DND-41 (cell line): ENCODE measurements at regions not wholly inside any gene's neighbourhood (a gene's known extent, or its start where the extent isn't known, plus 50 kb on each side); places are given as distances from the start of the nearest gene placed in this dataset.

Experiments
- EZH2 ChIP-seq: IDR thresholded peaks from 3 replicates; pipeline ENCODE4 v1.6.1; 2012; ENCODE audit warnings: borderline replicate concordance, low read depth, mild to moderate bottlenecking, moderate library complexity, low read length, inconsistent platforms; ENCODE audit not compliant: severe bottlenecking
- TF ChIP-seq, protein P1 (sequence below): IDR thresholded peaks from 2 replicates; pipeline ENCODE4 v1.5.1; 2012; ENCODE audit warnings: borderline replicate concordance, low read length, moderate library complexity, mild to moderate bottlenecking; ENCODE audit not compliant: poor library complexity, severe bottlenecking; ENCODE audit errors: extremely low read depth

DNA sequence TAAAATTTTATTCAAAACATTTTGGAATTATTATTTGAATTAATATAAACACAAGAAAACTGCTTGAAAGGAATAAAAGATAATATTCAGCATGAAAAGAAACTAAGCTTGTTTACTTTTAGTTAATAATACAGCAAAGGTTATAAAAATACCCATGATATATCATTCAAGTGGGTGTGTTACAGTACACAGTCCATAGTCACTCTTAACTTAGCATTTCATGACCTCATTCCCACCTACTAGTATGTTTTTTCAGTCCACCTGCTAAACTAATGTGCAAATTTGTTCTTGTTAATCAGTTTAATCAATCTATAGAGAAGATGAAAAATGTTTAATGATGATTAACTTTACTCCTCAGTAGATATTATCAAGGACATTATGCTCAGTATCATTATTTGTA, 841.4 kb upstream of the EPHA7 start:
- TF ChIP-seq, protein P1, sequence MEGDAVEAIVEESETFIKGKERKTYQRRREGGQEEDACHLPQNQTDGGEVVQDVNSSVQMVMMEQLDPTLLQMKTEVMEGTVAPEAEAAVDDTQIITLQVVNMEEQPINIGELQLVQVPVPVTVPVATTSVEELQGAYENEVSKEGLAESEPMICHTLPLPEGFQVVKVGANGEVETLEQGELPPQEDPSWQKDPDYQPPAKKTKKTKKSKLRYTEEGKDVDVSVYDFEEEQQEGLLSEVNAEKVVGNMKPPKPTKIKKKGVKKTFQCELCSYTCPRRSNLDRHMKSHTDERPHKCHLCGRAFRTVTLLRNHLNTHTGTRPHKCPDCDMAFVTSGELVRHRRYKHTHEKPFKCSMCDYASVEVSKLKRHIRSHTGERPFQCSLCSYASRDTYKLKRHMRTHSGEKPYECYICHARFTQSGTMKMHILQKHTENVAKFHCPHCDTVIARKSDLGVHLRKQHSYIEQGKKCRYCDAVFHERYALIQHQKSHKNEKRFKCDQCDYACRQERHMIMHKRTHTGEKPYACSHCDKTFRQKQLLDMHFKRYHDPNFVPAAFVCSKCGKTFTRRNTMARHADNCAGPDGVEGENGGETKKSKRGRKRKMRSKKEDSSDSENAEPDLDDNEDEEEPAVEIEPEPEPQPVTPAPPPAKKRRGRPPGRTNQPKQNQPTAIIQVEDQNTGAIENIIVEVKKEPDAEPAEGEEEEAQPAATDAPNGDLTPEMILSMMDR = no peak
- TF ChIP-seq EZH2 = no peak
